B cell (primary cell): ENCODE measurements at regions not wholly inside any gene's neighbourhood (a gene's known extent, or its start where the extent isn't known, plus 50 kb on each side); places are given as distances from the start of the nearest gene placed in this dataset.

Source experiments
- ATAC-seq: fragments of 200-7000 bp; cut with Tn5 transposase; one replicate; pipeline ENCODE4 v1.10.0; 2021; ENCODE audit warnings: low read depth, mild to moderate bottlenecking, moderate number of reproducible peaks, moderate library complexity
- CTCF ChIA-PET: fragments of 350-600 bp; sonication (Branson Sonifier 250); formaldehyde crosslinking; loops from one replicate; lab custom pipeline; 2021; ENCODE audit warnings: antibody characterized with exemption, inconsistent platforms; lab: Charles Lee
- POLR2A ChIA-PET: fragments of 350-600 bp; sonication (Branson Sonifier 250); formaldehyde crosslinking; loops from one replicate; lab custom pipeline; 2021; ENCODE audit warnings: antibody characterized with exemption; lab: Charles Lee
- DNase-seq: peaks from one replicate; pipeline ENCODE4 v3.0.0; 2013
- H2AFZ ChIP-seq: 2 replicates; pipeline ENCODE4 v1.6.1; 2012; ENCODE audit warnings: mild to moderate bottlenecking, low read depth, low read length; ENCODE audit not compliant: insufficient read depth, poor library complexity, severe bottlenecking
- H3K27ac ChIP-seq, 2 donors: 1 replicate in 1 of 2; 2 replicates in 1 of 2; pipeline ENCODE4 v1.5.1; 2012 to 2013; ENCODE audit warnings: low read length in 2 of 2, mild to moderate bottlenecking in 2 of 2, moderate library complexity in 1 of 2
- H3K27me3 ChIP-seq, 4 experiments: fragments of 200-600 bp in 1 of 4; sonication (generic) in 1 of 4; replicated peaks in 1 of 4; 1 replicate in 2 of 4; 2 replicates in 2 of 4; pipeline versions ENCODE4 v1.6.1 to v1.7.0; 2013 to 2016; ENCODE audit warnings: low read length in 3 of 4, mild to moderate bottlenecking in 2 of 4, mixed read lengths in 1 of 4, moderate library complexity in 1 of 4; ENCODE audit not compliant: insufficient read depth in 4 of 4, control insufficient read depth in 3 of 4; ENCODE audit errors: control extremely low read depth in 1 of 4
- H3K36me3 ChIP-seq, 2 experiments: replicated peaks in 1 of 2; 1 replicate in 1 of 2; 2 replicates in 1 of 2; pipeline versions ENCODE4 v1.6.1 to v1.7.1; 2013; ENCODE audit warnings: low read length in 1 of 2; ENCODE audit not compliant: insufficient read depth in 2 of 2, control insufficient read depth in 1 of 2; ENCODE audit errors: control extremely low read depth in 1 of 2, extremely low read depth in 1 of 2
- H3K4me1 ChIP-seq, 2 donors: fragments of 200-600 bp in 1 of 2; sonication (generic) in 1 of 2; 1 replicate in 1 of 2; 2 replicates in 1 of 2; pipeline versions ENCODE4 v1.5.1 to v1.6.1; 2013 to 2017; ENCODE audit warnings: low read length in 2 of 2; ENCODE audit not compliant: control insufficient read depth in 2 of 2, insufficient read depth in 2 of 2
- H3K4me2 ChIP-seq: replicated peaks from 2 replicates; pipeline ENCODE3; 2012; ENCODE audit warnings: mild to moderate bottlenecking, low read depth, low read length; ENCODE audit not compliant: poor library complexity, severe bottlenecking
- H3K4me3 ChIP-seq, 5 experiments: fragments of 200-600 bp in 1 of 5; sonication (generic) in 1 of 5; 1 replicate in 3 of 5; 2 replicates in 2 of 5; pipeline versions ENCODE4 v1.5.1 to v1.7.0; 2011 to 2016; ENCODE audit warnings: low read length in 4 of 5, mild to moderate bottlenecking in 4 of 5, low read depth in 2 of 5, control low read depth in 1 of 5, moderate library complexity in 1 of 5; ENCODE audit not compliant: insufficient read depth in 1 of 5; ENCODE audit errors: control extremely low read depth in 1 of 5, extremely low read depth in 1 of 5
- H3K79me2 ChIP-seq: fragments of 200-600 bp; sonication (generic); one replicate; pipeline ENCODE4 v1.6.0; 2016; ENCODE audit warnings: low read length; ENCODE audit not compliant: control insufficient read depth, insufficient read depth
- H3K9ac ChIP-seq: fragments of 200-600 bp; sonication (generic); 2 replicates; pipeline ENCODE4 v1.6.1; 2017; ENCODE audit warnings: mild to moderate bottlenecking, low read length, moderate library complexity
- H3K9me3 ChIP-seq, 3 donors: one replicate each; pipeline versions ENCODE4 v1.6.1 to v1.7.1; 2013; ENCODE audit warnings: low read length in 2 of 3; ENCODE audit not compliant: control insufficient read depth in 2 of 3, insufficient read depth in 1 of 3; ENCODE audit errors: control extremely low read depth in 1 of 3
- H4K20me1 ChIP-seq: 2 replicates; pipeline ENCODE4 v1.6.0; 2012; ENCODE audit warnings: mild to moderate bottlenecking, low read length; ENCODE audit not compliant: insufficient read depth, control insufficient read depth, poor library complexity, severe bottlenecking
- H3K27ac Mint-ChIP-seq: one replicate; pipeline ENCODE4 v1.8.0; 2021; ENCODE audit warnings: mixed read lengths
- H3K27me3 Mint-ChIP-seq: one replicate; pipeline ENCODE4 v1.8.0; 2021; ENCODE audit warnings: mixed read lengths
- H3K4me1 Mint-ChIP-seq: one replicate; pipeline ENCODE4 v1.8.0; 2021; ENCODE audit warnings: mixed read lengths
- H3K4me3 Mint-ChIP-seq: one replicate; pipeline ENCODE4 v1.8.0; 2021; ENCODE audit warnings: mixed read lengths
- H3K9me3 Mint-ChIP-seq: one replicate; pipeline ENCODE4 v1.8.0; 2022; ENCODE audit warnings: mixed read lengths; ENCODE audit not compliant: insufficient read depth
- EZH2 ChIP-seq: IDR thresholded peaks from 2 replicates; pipeline ENCODE4 v1.6.1; 2012; ENCODE audit warnings: borderline replicate concordance, low read depth, mild to moderate bottlenecking, moderate library complexity, low read length; ENCODE audit not compliant: insufficient read depth, poor library complexity, severe bottlenecking
- WGBS: methylation state at CpG from one replicate; pipeline ENCODE4 v1.1.5; 2013; ENCODE audit warnings: missing lambda C conversion rate; ENCODE audit not compliant: insufficient coverage; 5-methylcytosine and 5-hydroxymethylcytosine counted together
- intact Hi-C: fragments of 100-400 bp; cut with micrococcal nuclease; formaldehyde crosslinking; loops from one replicate; pipeline ENCODE4 v1.10.0; 2022
- TF ChIP-seq, protein P1 (sequence below): fragments of 200-600 bp; IDR thresholded peaks from one replicate; pipeline ENCODE4 v1.8.0; 2022; ENCODE audit warnings: antibody characterized with exemption, mild to moderate bottlenecking

GRCh38 chr5:25649628-25650265 is 1005.0 kb upstream of the CDH10 start:
- H3K36me3 ChIP-seq: no peaks in the 10 kb centered on the region
- peaks cover 3% of the 10 kb centered on the region for H3K9me3 Mint-ChIP-seq
- H3K27me3 Mint-ChIP-seq: no peaks in the 10 kb centered on the region
- ChIA-PET CTCF (no interaction called here), POLR2A (no interaction called here)
- intact Hi-C loops: no loop called here
- H3K4me1 Mint-ChIP-seq: no peaks in the 10 kb centered on the region
- H3K9ac ChIP-seq: no peak overlapping the region
- no peaks in the 10 kb centered on the region for H3K79me2 ChIP-seq
- 97% methylated on average over 11 of the region's 16 CpGs for WGBS
- H3K4me2 ChIP-seq: no peak overlapping the region
- H3K9me3 ChIP-seq: peaks cover 0 to 4% (median 0%) of the 10 kb centered on the region in 3 donors
- no peak for TF ChIP-seq EZH2
- TF ChIP-seq, protein P1, sequence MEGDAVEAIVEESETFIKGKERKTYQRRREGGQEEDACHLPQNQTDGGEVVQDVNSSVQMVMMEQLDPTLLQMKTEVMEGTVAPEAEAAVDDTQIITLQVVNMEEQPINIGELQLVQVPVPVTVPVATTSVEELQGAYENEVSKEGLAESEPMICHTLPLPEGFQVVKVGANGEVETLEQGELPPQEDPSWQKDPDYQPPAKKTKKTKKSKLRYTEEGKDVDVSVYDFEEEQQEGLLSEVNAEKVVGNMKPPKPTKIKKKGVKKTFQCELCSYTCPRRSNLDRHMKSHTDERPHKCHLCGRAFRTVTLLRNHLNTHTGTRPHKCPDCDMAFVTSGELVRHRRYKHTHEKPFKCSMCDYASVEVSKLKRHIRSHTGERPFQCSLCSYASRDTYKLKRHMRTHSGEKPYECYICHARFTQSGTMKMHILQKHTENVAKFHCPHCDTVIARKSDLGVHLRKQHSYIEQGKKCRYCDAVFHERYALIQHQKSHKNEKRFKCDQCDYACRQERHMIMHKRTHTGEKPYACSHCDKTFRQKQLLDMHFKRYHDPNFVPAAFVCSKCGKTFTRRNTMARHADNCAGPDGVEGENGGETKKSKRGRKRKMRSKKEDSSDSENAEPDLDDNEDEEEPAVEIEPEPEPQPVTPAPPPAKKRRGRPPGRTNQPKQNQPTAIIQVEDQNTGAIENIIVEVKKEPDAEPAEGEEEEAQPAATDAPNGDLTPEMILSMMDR: no peak
- no peak overlapping the region for H3K27ac ChIP-seq
- H3K27me3 ChIP-seq: no peaks in the 10 kb centered on the region
- no peak overlapping the region for H3K4me3 ChIP-seq
- H3K27ac Mint-ChIP-seq: no peak overlapping the region
- ATAC-seq (no peak), DNase-seq (no peak)
- H3K4me3 Mint-ChIP-seq: no peak overlapping the region
- H4K20me1 ChIP-seq: no peaks in the 10 kb centered on the region
- no peak overlapping the region for H2AFZ ChIP-seq
- no peaks in the 10 kb centered on the region for H3K4me1 ChIP-seq

GRCh38 chr5:25646421-25647341 is 1001.9 kb upstream of the CDH10 start:
- no peak overlapping the region for H3K9ac ChIP-seq
- no peak overlapping the region for H3K4me2 ChIP-seq
- H2AFZ ChIP-seq: no peak overlapping the region
- peaks cover 3% of the 10 kb centered on the region for H3K9me3 Mint-ChIP-seq
- H3K36me3 ChIP-seq: no peaks in the 10 kb centered on the region
- intact Hi-C loops: no loop called here
- ChIA-PET POLR2A (no interaction called here), CTCF (no interaction called here)
- DNase-seq: no peak
- H3K4me1 ChIP-seq: no peaks in the 10 kb centered on the region
- no peaks in the 10 kb centered on the region for H3K79me2 ChIP-seq
- no peak for TF ChIP-seq EZH2
- TF ChIP-seq, protein P1: no peak
- ATAC-seq: no peak
- H3K27me3 Mint-ChIP-seq: no peaks in the 10 kb centered on the region
- H4K20me1 ChIP-seq: no peaks in the 10 kb centered on the region
- no peak overlapping the region for H3K4me3 ChIP-seq
- H3K4me1 Mint-ChIP-seq: no peaks in the 10 kb centered on the region
- peaks cover 0 to 4% (median 0%) of the 10 kb centered on the region in 3 donors for H3K9me3 ChIP-seq
- no peak overlapping the region for H3K27ac ChIP-seq
- no peak overlapping the region for H3K4me3 Mint-ChIP-seq
- no peaks in the 10 kb centered on the region for H3K27me3 ChIP-seq
- no CpG with 5 or more reads among the region's 3 CpGs for WGBS
- no peak overlapping the region for H3K27ac Mint-ChIP-seq
